Left ventricle myocardium superior (tissue), 1 donor: ENCODE measurements at regions not wholly inside any gene's neighbourhood (a gene's known extent, or its start where the extent isn't known, plus 50 kb on each side); places are given as distances from the start of the nearest gene placed in this dataset.

Experiments
- ATAC-seq: fragments of 200-7000 bp; cut with Tn5 transposase; one replicate; pipeline ENCODE4 v1.9.1; 2020; ENCODE audit warnings: mild to moderate bottlenecking, moderate library complexity
- DNase-seq: peaks from one replicate; pipeline ENCODE4 v3.0.0-alpha.2; 2020
- intact Hi-C: fragments of 100-400 bp; cut with micrococcal nuclease; formaldehyde crosslinking; loops from one replicate; pipeline ENCODE4 v1.11.0; 2022
- donor health status: DM: no; HTN: yes; CAD: no; lungs with severe emphysema.

GRCh38 chr11:98153752-98154151 lies 867.0 kb upstream of the CNTN5 start:
- ATAC-seq, result no peak

GRCh38 chr11:98155696-98156095 lies 865.1 kb upstream of the CNTN5 start:
- DNase-seq, result no peak
- ATAC-seq, result no peak
- intact Hi-C loops, result no loop called here

More at GRCh38 chr11:98153752-98154151, 867.0 kb upstream of the CNTN5 start:
- intact Hi-C loops, result no loop called here
- no peak for DNase-seq

- intact Hi-C loops, result no loop called here
- ATAC-seq (no peak), DNase-seq (no peak)
Observed at GRCh38 chr11:98177925-98178324, 842.8 kb upstream of the CNTN5 start.

GRCh38 chr11:98180511-98180910 lies 840.2 kb upstream of the CNTN5 start:
- ATAC-seq (no peak), DNase-seq (no peak)
- intact Hi-C loops, result no loop called here

GRCh38 chr11:98180921-98181320 lies 839.8 kb upstream of the CNTN5 start:
- no peak for ATAC-seq

GRCh38 chr11:98183034-98183433 lies 837.7 kb upstream of the CNTN5 start:
- no peak for DNase-seq
- intact Hi-C loops, result no loop called here
- no peak for ATAC-seq

More at GRCh38 chr11:98180921-98181320, 839.8 kb upstream of the CNTN5 start:
- intact Hi-C loops, result no loop called here
- DNase-seq, result no peak

- ATAC-seq (no peak), DNase-seq (no peak)
- intact Hi-C loops, result no loop called here
Observed at GRCh38 chr11:98185245-98185644, 835.5 kb upstream of the CNTN5 start.

- no peak for ATAC-seq
- intact Hi-C loops, result no loop called here
- DNase-seq, result no peak
Observed at GRCh38 chr11:98194611-98195010, 826.1 kb upstream of the CNTN5 start.

GRCh38 chr11:98195300-98195699 lies 825.4 kb upstream of the CNTN5 start:
- DNase-seq, result no peak
- intact Hi-C loops, result no loop called here
- ATAC-seq, result no peak

- DNase-seq (no peak), ATAC-seq (no peak)
- intact Hi-C loops, result no loop called here
Observed at GRCh38 chr11:98207086-98207485, 813.7 kb upstream of the CNTN5 start.

GRCh38 chr11:98227278-98227677 lies 793.5 kb upstream of the CNTN5 start:
- DNase-seq (no peak), ATAC-seq (no peak)
- intact Hi-C loops, result no loop called here

- ATAC-seq, result no peak
- DNase-seq, result no peak
- intact Hi-C loops, result no loop called here
Observed at GRCh38 chr11:98230678-98231077, 790.1 kb upstream of the CNTN5 start.

GRCh38 chr11:98234698-98235097 lies 786.1 kb upstream of the CNTN5 start:
- ATAC-seq (no peak), DNase-seq (no peak)
- intact Hi-C loops, result no loop called here

- DNase-seq (no peak), ATAC-seq (no peak)
- intact Hi-C loops, result no loop called here
Observed at GRCh38 chr11:98243897-98244296, 776.9 kb upstream of the CNTN5 start.

GRCh38 chr11:98260983-98261382 lies 759.8 kb upstream of the CNTN5 start:
- DNase-seq (no peak), ATAC-seq (no peak)
- intact Hi-C loops, result no loop called here

GRCh38 chr11:98277251-98277912 lies 743.4 kb upstream of the CNTN5 start:
- intact Hi-C loops, result no loop called here
- ATAC-seq, result no peak

GRCh38 chr11:98289617-98290263 lies 731.0 kb upstream of the CNTN5 start:
- ATAC-seq, result no peak
- DNase-seq, result no peak
- intact Hi-C loops, result no loop called here

More at GRCh38 chr11:98277251-98277912, 743.4 kb upstream of the CNTN5 start:
- DNase-seq, result no peak

- DNase-seq (no peak), ATAC-seq (no peak)
- intact Hi-C loops, result no loop called here
Observed at GRCh38 chr11:98296091-98296880, 724.5 kb upstream of the CNTN5 start.

- intact Hi-C loops, result no loop called here
- DNase-seq (no peak), ATAC-seq (no peak)
Observed at GRCh38 chr11:98300719-98301118, 720.0 kb upstream of the CNTN5 start.

- intact Hi-C loops, result no loop called here
- DNase-seq (no peak), ATAC-seq (no peak)
Observed at GRCh38 chr11:98307827-98308491, 712.8 kb upstream of the CNTN5 start.
